ENCODE measurements at regions not wholly inside any gene's neighbourhood (a gene's known extent, or its start where the extent isn't known, plus 50 kb on each side); places are given as distances from the start of the nearest gene placed in this dataset.

DNA sequence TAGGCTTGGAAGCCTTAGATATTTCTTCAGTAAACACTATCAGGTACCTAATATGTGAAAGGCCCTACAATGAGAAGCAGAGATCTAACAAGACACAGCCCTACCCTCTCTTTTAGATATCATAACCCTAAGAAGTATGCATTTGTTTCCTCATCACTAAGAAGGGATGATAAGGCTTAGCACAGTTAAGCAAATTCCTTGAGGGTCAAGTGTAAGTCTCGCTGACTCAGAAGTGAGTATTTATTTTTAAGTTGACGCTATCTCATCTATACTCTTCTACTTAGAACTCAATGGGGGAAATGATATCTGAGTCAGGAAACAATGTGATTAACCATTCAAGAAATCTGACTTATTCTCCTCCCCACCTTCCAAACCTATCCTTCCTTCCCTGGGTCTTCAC lies 149.7 kb downstream of the ESM1 start:
- DNase-seq: no peak
- Histone ChIP-seq H3K4me3 (no peak overlapping the region), H3K27me3 (no peaks in the 10 kb centered on the region), H3K9me3 (no peaks in the 10 kb centered on the region), H3K4me1 (no peaks in the 10 kb centered on the region), H3K27ac (no peak overlapping the region), H3K36me3 (no peaks in the 10 kb centered on the region)
- TF ChIP-seq, protein P1, sequence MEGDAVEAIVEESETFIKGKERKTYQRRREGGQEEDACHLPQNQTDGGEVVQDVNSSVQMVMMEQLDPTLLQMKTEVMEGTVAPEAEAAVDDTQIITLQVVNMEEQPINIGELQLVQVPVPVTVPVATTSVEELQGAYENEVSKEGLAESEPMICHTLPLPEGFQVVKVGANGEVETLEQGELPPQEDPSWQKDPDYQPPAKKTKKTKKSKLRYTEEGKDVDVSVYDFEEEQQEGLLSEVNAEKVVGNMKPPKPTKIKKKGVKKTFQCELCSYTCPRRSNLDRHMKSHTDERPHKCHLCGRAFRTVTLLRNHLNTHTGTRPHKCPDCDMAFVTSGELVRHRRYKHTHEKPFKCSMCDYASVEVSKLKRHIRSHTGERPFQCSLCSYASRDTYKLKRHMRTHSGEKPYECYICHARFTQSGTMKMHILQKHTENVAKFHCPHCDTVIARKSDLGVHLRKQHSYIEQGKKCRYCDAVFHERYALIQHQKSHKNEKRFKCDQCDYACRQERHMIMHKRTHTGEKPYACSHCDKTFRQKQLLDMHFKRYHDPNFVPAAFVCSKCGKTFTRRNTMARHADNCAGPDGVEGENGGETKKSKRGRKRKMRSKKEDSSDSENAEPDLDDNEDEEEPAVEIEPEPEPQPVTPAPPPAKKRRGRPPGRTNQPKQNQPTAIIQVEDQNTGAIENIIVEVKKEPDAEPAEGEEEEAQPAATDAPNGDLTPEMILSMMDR (IDR thresholded peaks at IDR 0.05): no peak
- TF ChIP-seq POLR2A (IDR thresholded peaks at IDR 0.05): no peak
- WGBS, 2 donors: 56 to 93% methylated on average over 2 of the region's 2 CpGs
- intact Hi-C loops (cut with DNase I): no loop called here

DNA sequence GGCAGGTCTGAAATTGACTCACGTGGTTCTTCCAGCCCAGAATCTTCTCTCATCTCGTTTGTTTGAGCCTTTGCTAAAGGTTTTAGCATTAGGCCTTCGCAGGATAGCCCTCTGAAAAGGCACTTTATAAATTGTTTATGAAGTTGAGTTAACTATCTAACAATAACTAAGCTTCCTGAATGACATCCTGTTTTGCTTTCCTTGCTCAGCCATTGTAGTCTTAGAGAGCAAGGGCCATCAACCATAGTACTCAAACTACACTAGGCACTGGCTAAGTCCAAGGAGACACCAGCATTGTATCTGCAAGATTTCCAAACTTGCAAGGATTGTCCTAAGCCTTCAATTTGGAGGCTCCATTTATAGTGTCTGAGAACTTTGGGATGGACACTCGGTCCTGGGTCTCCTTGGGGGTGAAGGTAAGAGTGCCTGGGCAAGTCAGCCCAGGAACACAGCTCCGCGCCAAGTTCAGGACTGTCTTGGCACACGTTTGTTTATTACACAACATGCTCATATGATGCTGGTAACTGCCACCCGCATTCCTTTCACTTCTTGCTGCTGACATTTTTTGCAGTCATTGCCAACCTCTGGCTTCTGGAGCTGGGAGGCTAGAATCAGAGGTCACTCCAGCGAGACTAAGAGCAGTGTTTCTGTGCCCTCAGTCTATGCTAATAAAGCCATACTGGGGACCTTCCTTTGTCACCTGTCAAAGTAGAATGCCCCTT lies 151.1 kb downstream of the ESM1 start:
- WGBS, 2 donors: 41 to 49% methylated on average over 9 of the region's 9 CpGs
- intact Hi-C loops (cut with DNase I): no loop called here
- DNase-seq: no peak
- Histone ChIP-seq H3K36me3 (no peaks in the 10 kb centered on the region), H3K27ac (no peak overlapping the region), H3K4me3 (no peak overlapping the region), H3K27me3 (no peaks in the 10 kb centered on the region), H3K9me3 (no peaks in the 10 kb centered on the region), H3K4me1 (no peaks in the 10 kb centered on the region)
- TF ChIP-seq, protein P1 (IDR thresholded peaks at IDR 0.05): no peak
- TF ChIP-seq POLR2A (IDR thresholded peaks at IDR 0.05): no peak

DNA sequence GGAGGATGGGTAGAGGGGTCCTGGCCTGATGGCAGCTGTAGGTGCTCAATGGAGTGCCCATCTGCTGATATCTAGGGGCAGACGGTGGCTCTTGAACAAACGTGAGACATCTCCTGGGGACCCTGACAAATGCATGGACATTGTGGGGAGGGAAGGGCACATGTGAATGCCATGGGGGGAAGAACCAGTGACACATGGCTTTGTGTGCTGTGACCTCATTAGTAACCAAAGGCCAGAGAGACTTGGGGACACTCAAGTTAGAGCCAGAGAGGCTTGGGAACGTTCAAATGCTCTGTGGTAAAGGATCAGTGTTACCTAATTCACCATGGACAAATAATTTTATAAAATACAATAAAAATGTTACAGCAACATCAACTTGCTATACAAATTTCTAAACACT lies 151.8 kb downstream of the ESM1 start:
- intact Hi-C loops (cut with DNase I): no loop called here
- Histone ChIP-seq H3K27me3 (no peaks in the 10 kb centered on the region), H3K27ac (no peak overlapping the region), H3K9me3 (no peaks in the 10 kb centered on the region), H3K4me1 (no peaks in the 10 kb centered on the region), H3K36me3 (no peaks in the 10 kb centered on the region), H3K4me3 (no peak overlapping the region)
- 87 to 90% methylated on average over 3 of the region's 3 CpGs for WGBS, 2 donors
- TF ChIP-seq, protein P1 (IDR thresholded peaks at IDR 0.05): no peak
- TF ChIP-seq POLR2A (IDR thresholded peaks at IDR 0.05): no peak
- no peak for DNase-seq

DNA sequence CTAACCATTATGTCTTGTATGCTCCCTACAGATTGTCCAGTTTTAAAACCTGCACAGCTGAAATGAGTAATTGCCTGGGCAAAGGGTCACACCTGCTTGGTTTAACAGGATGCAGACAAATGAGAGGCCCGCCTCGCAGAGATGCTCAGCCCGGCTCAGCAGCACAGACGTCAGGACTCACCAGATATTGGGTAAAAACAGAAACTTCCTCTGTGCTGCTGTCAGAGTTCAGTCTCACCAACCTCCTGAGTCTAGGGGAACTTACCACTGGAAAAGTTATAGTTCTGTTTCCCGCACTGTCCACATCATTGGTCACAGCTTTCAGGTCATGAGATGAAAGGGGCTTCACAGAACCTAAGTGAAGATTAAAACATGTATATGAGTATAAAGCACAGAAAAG lies 152.5 kb downstream of the ESM1 start:
- H3K4me3 ChIP-seq: no peak overlapping the region
- 58 to 64% methylated on average over 4 to 5 of the region's 5 CpGs for WGBS, 2 donors

DNA sequence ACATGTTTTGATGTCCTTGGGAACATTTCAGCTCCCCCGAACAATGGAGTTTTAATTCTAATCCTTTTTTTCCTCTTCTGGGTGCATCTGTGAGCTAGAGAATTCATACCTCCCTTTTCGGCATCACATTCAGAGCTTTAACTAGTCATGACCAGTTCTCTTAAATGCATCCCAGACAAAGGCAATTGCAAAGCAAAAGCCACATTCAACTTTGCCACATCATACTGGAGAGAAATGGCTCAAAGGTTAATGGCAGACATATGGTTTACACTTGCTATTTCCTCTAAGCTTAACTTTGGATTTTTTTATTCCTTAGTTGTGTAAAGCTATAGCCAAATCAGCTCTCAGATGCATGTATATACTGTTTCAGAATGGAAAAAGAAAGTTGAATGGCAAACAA lies 153.3 kb downstream of the ESM1 start:
- DNase-seq: no peak
- no peak for TF ChIP-seq POLR2A (IDR thresholded peaks at IDR 0.05)
- TF ChIP-seq, protein P1 (IDR thresholded peaks at IDR 0.05): no peak
- Histone ChIP-seq H3K4me3 (no peak overlapping the region), H3K36me3 (no peaks in the 10 kb centered on the region), H3K9me3 (no peaks in the 10 kb centered on the region), H3K4me1 (no peaks in the 10 kb centered on the region), H3K27ac (no peak overlapping the region), H3K27me3 (no peaks in the 10 kb centered on the region)
- intact Hi-C loops (cut with DNase I): no loop called here
- 70 to 81% methylated on average over 2 of the region's 2 CpGs for WGBS, 2 donors

More for the DNA sequence above, 152.5 kb downstream of the ESM1 start:
- Histone ChIP-seq H3K36me3 (no peaks in the 10 kb centered on the region), H3K27me3 (no peaks in the 10 kb centered on the region), H3K27ac (no peak overlapping the region), H3K9me3 (no peaks in the 10 kb centered on the region), H3K4me1 (no peaks in the 10 kb centered on the region)
- DNase-seq: no peak
- intact Hi-C loops (cut with DNase I): no loop called here
- TF ChIP-seq, protein P1 (IDR thresholded peaks at IDR 0.05): no peak
- no peak for TF ChIP-seq POLR2A (IDR thresholded peaks at IDR 0.05)
